Prostate gland (tissue), 2 donors: ENCODE measurements at regions not wholly inside any gene's neighbourhood (a gene's known extent, or its start where the extent isn't known, plus 50 kb on each side); places are given as distances from the start of the nearest gene placed in this dataset.
"Not testable (repeated sequence)": the region's sequence is repeated elsewhere in the genome, so short reads cannot be mapped to it uniquely, and the experiment has no call there.

Experiments
- CTCF ChIP-seq, 4 experiments: fragments of 200-600 bp in 2 of 4; fragments of 450-650 bp in 2 of 4; sonication (generic) in 2 of 4; IDR thresholded peaks; 1 replicate in 3 of 4; 2 replicates in 1 of 4; pipeline ENCODE4 v1.5.1; 2016 to 2019; ENCODE audit warnings: antibody characterized with exemption in 4 of 4, mild to moderate bottlenecking in 2 of 4, moderate library complexity in 2 of 4
- POLR2A ChIP-seq: fragments of 450-650 bp; IDR thresholded peaks from one replicate; pipeline ENCODE4 v1.6.1; 2016; ENCODE audit warnings: antibody characterized with exemption, mild to moderate bottlenecking

GRCh38 chr14:22491053-22491452 is 98.0 kb downstream of the DAD1 start:
- not testable (repeated sequence) for TF ChIP-seq CTCF (IDR thresholded peaks at IDR 0.05); POLR2A
